C4-2B (cell line): ENCODE measurements at regions not wholly inside any gene's neighbourhood (a gene's known extent, or its start where the extent isn't known, plus 50 kb on each side); places are given as distances from the start of the nearest gene placed in this dataset.

Experiments
- H3K27ac ChIP-seq: fragments of 450-650 bp; 2 replicates; pipeline ENCODE4 v1.5.1; 2017
- CTCF ChIP-seq: fragments of 450-650 bp; conservative IDR thresholded peaks from 2 replicates; pipeline ENCODE4 v1.5.1; 2017; ENCODE audit warnings: mild to moderate bottlenecking
- ZFX ChIP-seq: fragments of 450-650 bp; IDR thresholded peaks from 2 replicates; pipeline ENCODE4 v1.6.1; 2017

DNA sequence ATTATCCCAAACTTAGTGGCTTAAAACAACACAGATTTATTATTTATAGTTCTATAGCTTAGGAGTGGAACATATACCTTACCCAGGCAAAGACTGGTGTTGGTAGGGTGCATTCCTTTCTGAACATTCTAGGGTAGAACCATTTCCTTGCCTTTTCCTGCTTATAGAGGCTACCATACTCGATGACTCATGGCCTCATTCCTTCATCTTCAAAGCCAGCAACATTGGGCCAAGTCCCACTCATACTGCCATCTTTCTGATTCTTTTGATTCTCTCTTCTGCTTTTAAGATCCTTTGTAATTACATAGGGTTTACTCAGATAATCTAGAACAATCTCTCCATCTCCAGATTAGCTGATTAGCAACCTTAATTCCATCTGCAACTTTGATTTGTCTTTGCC is 452.7 kb upstream of the KLF4 start:
- no peak for TF ChIP-seq ZFX
- TF ChIP-seq CTCF = no peak

GRCh38 chr9:107940616-107941595 is 451.3 kb upstream of the KLF4 start:
- no peak overlapping the region for H3K27ac ChIP-seq
- TF ChIP-seq ZFX (no peak), CTCF (no peak)

More for the DNA sequence above, 452.7 kb upstream of the KLF4 start:
- H3K27ac ChIP-seq = no peak overlapping the region

DNA sequence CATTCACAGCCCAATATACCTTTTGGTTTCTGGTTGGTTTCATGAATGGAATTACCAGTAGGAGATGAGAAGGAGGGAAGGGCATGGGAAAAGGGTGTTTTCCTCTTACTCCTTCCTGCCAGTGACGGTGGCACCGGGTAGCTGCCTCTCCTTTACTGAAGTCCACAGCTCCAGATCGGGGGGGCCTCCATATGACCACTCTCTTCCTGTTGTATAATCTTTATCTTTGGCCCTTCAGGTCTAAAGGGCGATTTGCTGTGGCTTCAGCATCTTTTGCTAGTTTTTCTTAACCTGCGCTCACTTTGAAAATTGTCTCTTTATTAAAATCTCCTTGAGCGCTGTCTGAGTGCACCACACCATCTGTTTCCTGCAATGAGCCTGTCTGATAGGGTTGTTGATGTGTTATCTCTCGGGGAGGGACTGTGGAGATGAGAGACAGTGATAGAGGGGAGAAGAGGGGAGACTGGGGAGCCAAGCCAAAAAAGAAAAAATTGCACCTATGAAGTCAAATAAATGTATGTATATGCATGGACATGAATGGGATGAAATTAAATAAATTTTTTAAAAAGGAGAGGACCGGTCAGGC is 449.3 kb upstream of the KLF4 start:
- no peak overlapping the region for H3K27ac ChIP-seq
- TF ChIP-seq ZFX (no peak), CTCF (no peak)

DNA sequence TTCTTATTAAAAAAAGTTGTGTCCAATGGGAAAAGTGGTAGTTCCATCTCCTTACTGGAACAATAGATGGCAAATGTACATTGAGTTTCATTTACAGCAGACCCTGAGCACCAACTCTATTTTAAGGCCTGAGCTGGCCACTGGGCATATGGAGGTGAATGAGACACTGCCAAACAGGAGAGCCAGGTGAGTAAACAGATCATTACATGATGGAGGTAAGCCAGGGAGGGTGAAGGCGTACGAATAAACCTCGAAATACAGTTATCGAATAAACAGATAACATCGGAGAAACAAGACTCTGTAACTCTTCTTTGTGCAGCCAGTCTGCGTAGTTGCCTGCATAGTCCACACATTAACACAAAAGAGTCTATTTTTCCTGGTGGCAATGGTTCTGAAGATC is 446.4 kb upstream of the KLF4 start:
- TF ChIP-seq CTCF (no peak; the same call in 1 of the 2 replicates), ZFX (no peak)
- H3K27ac ChIP-seq = peak overlapping the region; percentile 52; the same call in 1 of the 2 replicates

DNA sequence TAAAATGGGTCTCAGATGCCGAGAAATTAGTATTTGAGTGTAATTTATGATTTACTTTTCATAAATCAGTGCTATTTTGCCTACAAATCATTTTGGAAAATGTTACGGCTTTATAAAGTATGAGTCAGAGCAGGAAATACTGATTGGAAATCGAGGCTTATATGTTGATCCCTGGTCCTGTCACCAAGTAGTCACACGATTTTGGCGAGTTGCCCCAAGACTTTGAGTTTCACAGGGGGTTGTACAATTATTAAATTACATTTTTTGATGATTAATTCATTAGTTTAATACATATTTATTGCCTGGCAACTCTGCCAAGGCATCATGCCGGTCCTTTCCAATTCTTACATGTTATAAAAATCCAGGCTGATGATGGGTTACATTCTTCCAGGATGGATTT is 443.9 kb upstream of the KLF4 start:
- TF ChIP-seq ZFX (no peak), CTCF (no peak)
- no peak overlapping the region for H3K27ac ChIP-seq

DNA sequence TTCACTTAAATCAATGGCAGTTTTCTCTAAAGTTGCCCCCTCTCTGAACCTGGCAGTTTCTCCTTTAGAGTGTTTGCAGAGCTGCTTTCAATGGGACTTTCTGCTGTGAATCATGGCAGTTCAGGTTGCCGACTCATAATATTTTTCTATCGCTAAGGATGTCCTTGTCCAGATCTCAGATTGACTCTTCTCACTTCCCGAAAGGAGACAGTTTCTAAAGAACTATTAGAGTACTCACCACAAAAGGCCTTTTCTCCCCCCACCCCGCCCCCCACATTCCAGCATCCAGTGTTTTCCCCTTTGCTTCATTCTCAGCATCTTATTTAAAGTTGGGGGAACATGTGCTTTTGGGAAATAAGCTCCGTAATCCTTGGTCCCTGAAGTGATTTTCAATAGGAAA is 443.5 kb upstream of the KLF4 start:
- TF ChIP-seq CTCF (no peak), ZFX (no peak)
- no peak overlapping the region for H3K27ac ChIP-seq

DNA sequence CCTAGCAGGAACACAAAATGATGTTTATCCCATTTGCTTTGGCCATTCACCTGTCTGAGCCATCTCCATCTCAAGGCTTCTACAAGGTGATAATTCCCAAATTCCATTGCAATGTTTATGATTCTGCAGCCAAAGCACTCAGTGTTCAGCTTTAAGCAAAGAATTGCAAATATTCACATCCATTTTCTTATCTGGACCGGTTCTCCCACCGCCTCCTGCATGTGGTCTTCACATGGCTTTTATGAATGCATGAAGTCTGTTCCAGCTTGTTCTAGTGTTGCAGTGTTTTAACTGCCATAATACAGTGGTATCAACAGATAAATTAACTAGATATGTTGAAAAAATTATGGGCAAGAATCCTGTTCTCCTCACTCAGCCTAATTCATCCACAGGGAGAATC is 443.0 kb upstream of the KLF4 start:
- TF ChIP-seq CTCF = no peak
- TF ChIP-seq ZFX = no peak
- no peak overlapping the region for H3K27ac ChIP-seq
